CD1c-positive myeloid dendritic cell (primary cell): ENCODE measurements at regions not wholly inside any gene's neighbourhood (a gene's known extent, or its start where the extent isn't known, plus 50 kb on each side); places are given as distances from the start of the nearest gene placed in this dataset.
"Not testable (repeated sequence)": the region's sequence is repeated elsewhere in the genome, so short reads cannot be mapped to it uniquely, and the experiment has no call there.

ENCODE experiments used
- DNase-seq: peaks from one replicate; pipeline ENCODE4 v3.0.0-alpha.2; 2016; ENCODE audit errors: extremely low spot score

- no peak for DNase-seq
These were observed 161.5 kb downstream of the TMEM132E start for GRCh38 chr17:34740565-34741520.

- DNase-seq = peak; percentile 29
These were observed 160.0 kb downstream of the TMEM132E start for GRCh38 chr17:34739386-34739785.

- not testable (repeated sequence) for DNase-seq
These were observed 158.3 kb downstream of the TMEM132E start for GRCh38 chr17:34737673-34738072.

GRCh38 chr17:34736611-34737010, 157.2 kb downstream of the TMEM132E start:
- no peak for DNase-seq

GRCh38 chr17:34733333-34733732, 154.0 kb downstream of the TMEM132E start:
- no peak for DNase-seq

- DNase-seq = no peak
These were observed 151.4 kb downstream of the TMEM132E start for GRCh38 chr17:34730816-34731215.

- DNase-seq = no peak
These were observed 149.5 kb downstream of the TMEM132E start for GRCh38 chr17:34728771-34729310.

GRCh38 chr17:34727601-34728000, 148.2 kb downstream of the TMEM132E start:
- DNase-seq = no peak

- DNase-seq = no peak
These were observed 147.4 kb downstream of the TMEM132E start for GRCh38 chr17:34726536-34727384.

- no peak for DNase-seq
These were observed 146.3 kb downstream of the TMEM132E start for GRCh38 chr17:34725725-34726124.

GRCh38 chr17:34725008-34725407, 145.6 kb downstream of the TMEM132E start:
- no peak for DNase-seq

GRCh38 chr17:34723875-34724274, 144.5 kb downstream of the TMEM132E start:
- DNase-seq = no peak

- no peak for DNase-seq
These were observed 141.9 kb downstream of the TMEM132E start for GRCh38 chr17:34721326-34721725.

GRCh38 chr17:34720760-34721159, 141.4 kb downstream of the TMEM132E start:
- DNase-seq = no peak

- no peak for DNase-seq
These were observed 140.2 kb downstream of the TMEM132E start for GRCh38 chr17:34719569-34719968.

GRCh38 chr17:34717092-34717491, 137.7 kb downstream of the TMEM132E start:
- DNase-seq = no peak

GRCh38 chr17:34716291-34716690, 136.9 kb downstream of the TMEM132E start:
- no peak for DNase-seq

- no peak for DNase-seq
These were observed 136.1 kb downstream of the TMEM132E start for GRCh38 chr17:34715504-34715903.

GRCh38 chr17:34714475-34715410, 135.4 kb downstream of the TMEM132E start:
- DNase-seq = no peak

GRCh38 chr17:34713687-34714086, 134.3 kb downstream of the TMEM132E start:
- DNase-seq = no peak
